RWPE2 (cell line): ENCODE measurements at regions not wholly inside any gene's neighbourhood (a gene's known extent, or its start where the extent isn't known, plus 50 kb on each side); places are given as distances from the start of the nearest gene placed in this dataset.

Source experiments
- ATAC-seq: fragments of 200-7000 bp; cut with Tn5 transposase; 3 replicates; pipeline ENCODE4 v1.9.1; 2021; ENCODE audit warnings: low read depth
- DNase-seq: peaks from one replicate; pipeline ENCODE4 v3.0.0-alpha.2; 2020; ENCODE audit warnings: low spot score
- H3K27ac ChIP-seq: fragments of 450-650 bp; 2 replicates; pipeline ENCODE4 v1.5.1; 2017; ENCODE audit warnings: mild to moderate bottlenecking; ENCODE audit not compliant: poor library complexity, severe bottlenecking
- H3K27me3 ChIP-seq: fragments of 250-450 bp; sonication (Bioruptor Pico); 2 replicates; pipeline ENCODE4 v1.5.1; 2021; ENCODE audit warnings: mild to moderate bottlenecking, moderate library complexity; ENCODE audit not compliant: insufficient read depth, poor library complexity, severe bottlenecking
- H3K36me3 ChIP-seq: fragments of 250-450 bp; sonication (Bioruptor Pico); 2 replicates; pipeline ENCODE4 v1.5.1; 2020; ENCODE audit warnings: low read depth, mild to moderate bottlenecking, moderate library complexity
- H3K4me1 ChIP-seq: fragments of 250-450 bp; sonication (Bioruptor Pico); 2 replicates; pipeline ENCODE4 v1.5.1; 2021; ENCODE audit warnings: mild to moderate bottlenecking, moderate library complexity; ENCODE audit not compliant: insufficient read depth, poor library complexity, severe bottlenecking
- H3K4me3 ChIP-seq: fragments of 250-450 bp; sonication (Bioruptor Pico); 2 replicates; pipeline ENCODE4 v1.5.1; 2021; ENCODE audit warnings: mild to moderate bottlenecking, moderate library complexity; ENCODE audit not compliant: severe bottlenecking
- H3K9me3 ChIP-seq: fragments of 250-450 bp; sonication (Bioruptor Pico); 2 replicates; pipeline ENCODE4 v1.5.1; 2021; ENCODE audit warnings: mild to moderate bottlenecking, moderate library complexity; ENCODE audit not compliant: severe bottlenecking
- CTCF ChIP-seq: fragments of 450-650 bp; IDR thresholded peaks from one replicate; pipeline ENCODE4 v1.5.1; 2017; ENCODE audit warnings: mild to moderate bottlenecking, moderate library complexity; ENCODE audit not compliant: poor library complexity, severe bottlenecking

DNA sequence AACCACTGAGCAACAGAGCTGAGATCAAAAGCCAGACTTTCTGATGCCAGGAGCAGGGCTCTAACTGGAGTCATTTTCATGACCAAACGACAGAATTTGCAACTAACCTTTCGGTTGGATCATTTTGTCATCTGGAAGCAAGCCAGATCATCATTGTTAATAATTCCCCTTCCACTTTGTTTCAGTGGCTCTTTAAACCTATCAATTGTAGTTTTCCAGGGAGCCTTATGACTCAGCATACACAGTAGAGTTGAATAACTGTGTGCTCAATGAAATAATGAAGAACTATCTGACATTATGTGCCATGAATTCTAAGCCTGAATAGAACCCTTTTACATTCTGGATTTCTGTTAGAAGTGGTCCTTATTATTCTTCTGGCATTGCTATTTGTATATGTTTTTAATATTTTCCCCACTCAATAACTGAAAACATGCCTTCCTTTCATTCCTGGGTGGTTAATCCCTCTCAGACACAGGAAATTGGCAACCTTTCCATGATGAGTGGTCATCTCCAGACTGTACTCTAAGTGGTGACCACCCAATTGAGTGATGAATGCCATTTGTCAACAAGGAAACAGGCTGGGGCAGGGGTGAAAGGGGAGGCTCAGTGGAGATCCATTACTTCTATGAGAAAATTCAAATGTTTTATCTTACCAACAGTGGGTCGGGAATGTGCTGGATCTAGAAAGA lies 431.8 kb downstream of the BCOR start:
- no peak for TF ChIP-seq CTCF
- ATAC-seq = no peak
- H3K4me1 ChIP-seq = no peaks in the 10 kb centered on the region
- no peaks in the 10 kb centered on the region for H3K36me3 ChIP-seq
- DNase-seq = no peak
- H3K4me3 ChIP-seq = no peak overlapping the region
- H3K9me3 ChIP-seq = no peaks in the 10 kb centered on the region
- no peaks in the 10 kb centered on the region for H3K27me3 ChIP-seq
- H3K27ac ChIP-seq = no peak overlapping the region

GRCh38 chrX:39667191-39667590 lies 430.6 kb downstream of the BCOR start:
- DNase-seq (no peak), ATAC-seq (no peak)
- no peaks in the 10 kb centered on the region for H3K4me1 ChIP-seq
- no peaks in the 10 kb centered on the region for H3K9me3 ChIP-seq
- no peaks in the 10 kb centered on the region for H3K36me3 ChIP-seq
- H3K27me3 ChIP-seq = no peaks in the 10 kb centered on the region
- TF ChIP-seq CTCF = no peak
- H3K4me3 ChIP-seq = no peak overlapping the region
- no peak overlapping the region for H3K27ac ChIP-seq

GRCh38 chrX:39667736-39668482 lies 429.8 kb downstream of the BCOR start:
- no peaks in the 10 kb centered on the region for H3K4me1 ChIP-seq
- no peaks in the 10 kb centered on the region for H3K9me3 ChIP-seq
- no peaks in the 10 kb centered on the region for H3K27me3 ChIP-seq
- no peak for ATAC-seq
- no peaks in the 10 kb centered on the region for H3K36me3 ChIP-seq
- no peak overlapping the region for H3K27ac ChIP-seq
- H3K4me3 ChIP-seq = no peak overlapping the region
- DNase-seq = no peak
- no peak for TF ChIP-seq CTCF

DNA sequence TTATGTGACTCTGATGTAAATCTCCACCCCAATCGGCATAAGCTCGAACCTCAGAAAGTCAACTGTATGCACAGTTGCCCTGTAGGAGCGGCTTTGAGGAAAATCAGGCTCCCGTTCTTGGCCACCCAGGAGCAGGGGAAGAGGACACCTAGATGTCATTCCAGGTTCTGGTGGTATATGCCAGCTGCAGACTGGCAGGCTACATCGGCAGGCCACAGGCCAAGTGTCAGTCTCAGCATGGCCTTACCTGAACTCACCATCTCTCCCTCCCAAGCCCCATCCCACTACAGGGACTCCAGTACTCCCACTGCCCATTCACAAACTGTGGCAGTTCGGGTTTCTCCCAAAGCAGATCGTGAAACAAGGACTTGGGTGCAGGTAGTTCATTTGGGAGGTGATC lies 428.1 kb downstream of the BCOR start:
- no peaks in the 10 kb centered on the region for H3K36me3 ChIP-seq
- H3K4me1 ChIP-seq = no peaks in the 10 kb centered on the region
- H3K27ac ChIP-seq = no peak overlapping the region
- ATAC-seq = no peak
- no peak for TF ChIP-seq CTCF
- DNase-seq = no peak
- no peak overlapping the region for H3K4me3 ChIP-seq
- H3K27me3 ChIP-seq = no peaks in the 10 kb centered on the region
- no peaks in the 10 kb centered on the region for H3K9me3 ChIP-seq

GRCh38 chrX:39670281-39670680 lies 427.5 kb downstream of the BCOR start:
- Histone ChIP-seq H3K9me3 (no peaks in the 10 kb centered on the region), H3K4me1 (no peaks in the 10 kb centered on the region), H3K27me3 (no peaks in the 10 kb centered on the region), H3K27ac (no peak overlapping the region), H3K36me3 (no peaks in the 10 kb centered on the region), H3K4me3 (no peak overlapping the region)
- TF ChIP-seq CTCF = no peak
- ATAC-seq (no peak), DNase-seq (no peak)
